ENCODE measurements at regions not wholly inside any gene's neighbourhood (a gene's known extent, or its start where the extent isn't known, plus 50 kb on each side); places are given as distances from the start of the nearest gene placed in this dataset.

- no peak for TF ChIP-seq POLR2A (IDR thresholded peaks at IDR 0.05)
- TF ChIP-seq, protein P1, sequence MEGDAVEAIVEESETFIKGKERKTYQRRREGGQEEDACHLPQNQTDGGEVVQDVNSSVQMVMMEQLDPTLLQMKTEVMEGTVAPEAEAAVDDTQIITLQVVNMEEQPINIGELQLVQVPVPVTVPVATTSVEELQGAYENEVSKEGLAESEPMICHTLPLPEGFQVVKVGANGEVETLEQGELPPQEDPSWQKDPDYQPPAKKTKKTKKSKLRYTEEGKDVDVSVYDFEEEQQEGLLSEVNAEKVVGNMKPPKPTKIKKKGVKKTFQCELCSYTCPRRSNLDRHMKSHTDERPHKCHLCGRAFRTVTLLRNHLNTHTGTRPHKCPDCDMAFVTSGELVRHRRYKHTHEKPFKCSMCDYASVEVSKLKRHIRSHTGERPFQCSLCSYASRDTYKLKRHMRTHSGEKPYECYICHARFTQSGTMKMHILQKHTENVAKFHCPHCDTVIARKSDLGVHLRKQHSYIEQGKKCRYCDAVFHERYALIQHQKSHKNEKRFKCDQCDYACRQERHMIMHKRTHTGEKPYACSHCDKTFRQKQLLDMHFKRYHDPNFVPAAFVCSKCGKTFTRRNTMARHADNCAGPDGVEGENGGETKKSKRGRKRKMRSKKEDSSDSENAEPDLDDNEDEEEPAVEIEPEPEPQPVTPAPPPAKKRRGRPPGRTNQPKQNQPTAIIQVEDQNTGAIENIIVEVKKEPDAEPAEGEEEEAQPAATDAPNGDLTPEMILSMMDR (IDR thresholded peaks at IDR 0.05), result no peak
- WGBS, 2 donors, result 34% methylated on average over 4 of the region's 4 CpGs
- Histone ChIP-seq H3K9me3 (no peaks in the 10 kb centered on the region), H3K36me3 (ENCODE audit: low read depth, missing control alignments) (no peaks in the 10 kb centered on the region), H3K27ac (peak overlapping the region; percentile 19 to 78), H3K4me1 (peaks cover 34% of the 10 kb centered on the region), H3K27me3 (no peaks in the 10 kb centered on the region), H3K4me3 (no peak overlapping the region)
- intact Hi-C loops (cut with DNase I; ENCODE audit: low total_unique reads), result no loop called here
- no peak for DNase-seq
Measured at GRCh38 chr7:25615003-25615402, 386.7 kb upstream of the NPVF start.

GRCh38 chr7:25615593-25615992 is 387.3 kb upstream of the NPVF start:
- Histone ChIP-seq H3K9me3 (no peaks in the 10 kb centered on the region), H3K36me3 (ENCODE audit: low read depth, missing control alignments) (no peaks in the 10 kb centered on the region), H3K27me3 (no peaks in the 10 kb centered on the region), H3K4me1 (peaks cover 40% of the 10 kb centered on the region), H3K27ac (peak overlapping the region; percentile 19 to 78), H3K4me3 (no peak overlapping the region)
- TF ChIP-seq POLR2A (IDR thresholded peaks at IDR 0.05), result no peak
- TF ChIP-seq, protein P1 (IDR thresholded peaks at IDR 0.05), result no peak
- intact Hi-C loops (cut with DNase I; ENCODE audit: low total_unique reads), result no loop called here
- no peak for DNase-seq
- 78 to 89% methylated on average over 5 of the region's 5 CpGs for WGBS, 2 donors

DNA sequence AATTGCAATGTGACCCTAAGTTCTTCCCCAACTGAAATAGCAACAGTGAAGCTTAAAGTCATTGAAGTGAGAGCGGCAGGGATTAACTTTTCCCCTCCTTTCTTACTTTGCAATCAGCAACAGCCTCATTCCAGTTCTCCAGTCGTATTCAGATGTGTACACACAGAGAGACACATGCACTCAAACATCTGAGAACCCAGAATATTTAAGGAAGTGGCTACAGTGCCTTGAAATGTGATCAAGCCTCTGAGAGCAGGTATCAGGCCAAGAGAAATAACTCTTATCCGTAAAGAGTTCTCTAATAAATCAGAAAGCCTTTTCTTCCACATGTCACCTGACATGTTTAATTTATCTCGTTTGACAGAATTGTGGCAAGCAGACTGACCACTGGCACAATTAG is 388.9 kb upstream of the NPVF start:
- no peak for DNase-seq
- Histone ChIP-seq H3K4me3 (no peak overlapping the region), H3K27me3 (no peaks in the 10 kb centered on the region), H3K36me3 (ENCODE audit: low read depth, missing control alignments) (no peaks in the 10 kb centered on the region), H3K27ac (no peak overlapping the region), H3K9me3 (no peaks in the 10 kb centered on the region), H3K4me1 (peaks cover 43% of the 10 kb centered on the region)
- intact Hi-C loops (cut with DNase I; ENCODE audit: low total_unique reads), result no loop called here
- 64 to 66% methylated on average over 4 of the region's 4 CpGs for WGBS, 2 donors
- TF ChIP-seq POLR2A (IDR thresholded peaks at IDR 0.05), result no peak
- TF ChIP-seq, protein P1 (IDR thresholded peaks at IDR 0.05), result no peak

DNA sequence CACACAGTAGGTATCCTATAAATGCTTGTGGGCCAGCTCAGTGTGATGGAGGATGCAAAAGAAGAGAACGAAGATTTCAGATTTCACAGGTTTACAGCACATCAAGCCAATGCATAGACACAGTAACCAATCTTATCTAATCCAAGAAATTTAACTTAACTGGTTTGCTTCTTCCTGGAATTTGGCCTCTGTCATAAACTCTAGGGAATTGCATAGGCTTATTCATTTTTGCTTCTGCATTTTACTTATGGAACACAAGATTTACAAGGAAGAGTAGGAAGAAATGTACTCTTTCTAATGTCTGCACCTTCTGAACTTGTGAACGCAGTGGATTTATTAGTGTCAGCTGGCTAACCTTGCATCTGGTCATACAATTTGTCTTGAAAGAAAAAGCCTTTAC is 389.4 kb upstream of the NPVF start:
- TF ChIP-seq, protein P1 (IDR thresholded peaks at IDR 0.05), result no peak
- no peak for TF ChIP-seq POLR2A (IDR thresholded peaks at IDR 0.05)
- Histone ChIP-seq H3K27ac (no peak overlapping the region), H3K4me3 (no peak overlapping the region), H3K27me3 (no peaks in the 10 kb centered on the region), H3K36me3 (ENCODE audit: low read depth, missing control alignments) (no peaks in the 10 kb centered on the region), H3K9me3 (no peaks in the 10 kb centered on the region), H3K4me1 (peaks cover 43% of the 10 kb centered on the region)
- 73 to 82% methylated on average over 2 of the region's 2 CpGs for whole genome bisulfite sequencing, 2 donors
- DNase-seq, result no peak
- intact Hi-C loops (cut with DNase I; ENCODE audit: low total_unique reads), result no loop called here

- WGBS, 2 donors, result 69 to 77% methylated on average over 2 of the region's 2 CpGs
- Histone ChIP-seq H3K4me1 (peaks cover 43% of the 10 kb centered on the region), H3K27me3 (no peaks in the 10 kb centered on the region), H3K9me3 (no peaks in the 10 kb centered on the region), H3K36me3 (ENCODE audit: low read depth, missing control alignments) (no peaks in the 10 kb centered on the region), H3K27ac (peak overlapping the region; percentile 90 to 97), H3K4me3 (no peak overlapping the region)
- intact Hi-C loops (cut with DNase I; ENCODE audit: low total_unique reads), result no loop called here
- no peak for TF ChIP-seq POLR2A (IDR thresholded peaks at IDR 0.05)
- TF ChIP-seq, protein P1 (IDR thresholded peaks at IDR 0.05), result no peak
- DNase-seq, result no peak
Measured at GRCh38 chr7:25619381-25619780, 391.1 kb upstream of the NPVF start.

All from testis (tissue), 2 donors.